Activated gamma-delta T cell treated with anti-CD3 and anti-CD28 coated beads, Interleukin-2, amount 50 U/mL, for 16 hours (primary cell): ENCODE measurements at regions not wholly inside any gene's neighbourhood (a gene's known extent, or its start where the extent isn't known, plus 50 kb on each side); places are given as distances from the start of the nearest gene placed in this dataset.
"Not testable (repeated sequence)": the region's sequence is repeated elsewhere in the genome, so short reads cannot be mapped to it uniquely, and the experiment has no call there.

Experiments
- DNase-seq: peaks from one replicate; pipeline ENCODE4 v3.0.0-alpha.2; 2020; ENCODE audit warnings: low read depth

DNA sequence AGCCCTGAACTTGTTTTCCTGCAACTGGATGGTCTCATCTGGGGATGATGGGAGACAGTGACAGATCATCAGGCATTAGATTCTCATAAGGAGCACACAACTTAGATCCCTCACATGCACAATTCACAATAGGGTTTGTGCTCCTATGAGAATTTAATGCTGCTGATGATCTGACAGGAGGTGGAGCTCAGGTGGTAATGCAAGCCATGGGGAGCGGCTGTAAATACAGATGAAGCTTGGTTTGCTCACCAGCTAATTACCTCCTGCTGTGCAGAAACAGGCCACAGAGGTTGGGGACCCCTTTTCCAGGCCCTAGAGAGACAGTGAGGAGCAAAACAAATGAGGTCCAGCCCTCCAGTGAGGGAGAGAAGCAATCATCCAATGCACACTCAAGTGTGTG, 168.6 kb downstream of the RGS9 start:
- DNase-seq = no peak

DNA sequence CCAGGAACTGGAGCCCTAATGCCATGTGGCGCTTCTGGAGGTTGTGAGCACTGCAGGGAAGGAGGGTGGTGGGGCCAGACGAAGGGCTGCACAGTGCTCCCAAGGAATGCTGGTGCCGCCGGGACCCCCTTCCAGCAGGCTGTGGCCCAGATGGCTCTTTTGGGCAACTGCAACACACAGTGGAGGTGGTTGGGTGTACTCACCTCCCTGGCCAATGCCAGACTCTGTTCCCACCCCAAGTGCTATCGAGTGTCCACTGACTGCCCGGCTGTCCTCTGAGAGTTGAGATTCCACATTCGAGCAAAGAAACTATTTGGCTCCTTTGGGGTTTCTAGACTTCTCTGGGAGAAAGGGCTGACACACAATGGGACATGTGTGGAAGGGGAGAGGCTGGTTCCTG, 167.9 kb downstream of the RGS9 start:
- no peak for DNase-seq

DNA sequence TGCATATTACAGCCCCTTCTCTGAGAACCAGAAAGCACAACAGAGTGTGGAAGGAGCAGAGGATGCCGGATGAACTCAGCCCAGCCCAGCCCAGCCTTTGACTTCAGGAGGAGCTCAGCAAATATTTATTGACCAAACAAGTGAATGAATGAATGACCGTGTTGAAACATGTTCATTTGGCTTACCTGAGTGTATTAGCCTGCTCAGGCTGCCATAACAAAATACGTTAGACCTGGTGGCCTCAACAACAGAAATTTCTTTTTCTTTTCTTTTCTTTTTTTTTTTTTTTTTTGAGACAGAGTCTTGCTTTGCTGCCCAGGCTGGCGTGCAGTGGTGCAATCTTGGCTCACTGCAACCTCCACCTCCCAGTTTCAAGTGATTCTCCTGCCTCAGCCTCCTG, 164.7 kb downstream of the RGS9 start:
- not testable (repeated sequence) for DNase-seq

DNA sequence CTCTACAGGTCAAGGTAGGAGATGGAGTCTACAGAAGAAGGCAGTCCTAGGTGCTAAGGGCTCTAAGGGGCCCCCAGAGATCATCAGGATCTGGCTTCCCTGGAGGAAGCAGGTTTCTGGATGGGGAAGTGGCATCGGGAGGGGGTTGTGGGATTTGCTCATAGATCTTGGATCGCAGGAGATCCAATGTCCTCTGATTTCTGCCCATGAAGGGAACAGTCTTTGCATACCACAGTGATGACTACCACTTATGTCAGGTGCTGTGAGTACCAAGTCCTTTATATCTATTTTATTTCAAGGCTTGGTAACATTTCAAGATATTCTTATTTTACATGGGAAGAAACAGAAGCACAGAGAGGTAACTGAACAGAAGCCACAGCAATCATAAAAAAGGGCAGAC, 164.0 kb downstream of the RGS9 start:
- no peak for DNase-seq

DNA sequence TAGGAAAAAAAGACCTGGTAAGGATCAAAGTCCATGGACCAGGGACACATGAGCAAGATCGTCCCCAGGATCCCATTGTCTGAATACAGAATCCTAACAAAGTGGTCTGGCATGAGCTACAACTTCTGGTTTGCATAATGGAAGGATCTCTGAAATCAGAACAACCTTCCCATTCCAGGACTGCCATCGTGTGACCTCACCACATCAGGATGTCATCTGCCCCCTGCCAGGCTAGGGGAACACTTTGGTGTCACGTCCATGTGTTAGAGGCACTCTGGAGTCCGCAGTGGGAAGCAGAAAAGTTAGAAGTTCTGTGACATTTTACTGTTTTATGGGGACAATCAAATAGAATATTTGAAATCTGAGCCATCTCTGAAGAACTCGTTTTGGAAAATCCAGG, 160.7 kb downstream of the RGS9 start:
- DNase-seq = no peak

DNA sequence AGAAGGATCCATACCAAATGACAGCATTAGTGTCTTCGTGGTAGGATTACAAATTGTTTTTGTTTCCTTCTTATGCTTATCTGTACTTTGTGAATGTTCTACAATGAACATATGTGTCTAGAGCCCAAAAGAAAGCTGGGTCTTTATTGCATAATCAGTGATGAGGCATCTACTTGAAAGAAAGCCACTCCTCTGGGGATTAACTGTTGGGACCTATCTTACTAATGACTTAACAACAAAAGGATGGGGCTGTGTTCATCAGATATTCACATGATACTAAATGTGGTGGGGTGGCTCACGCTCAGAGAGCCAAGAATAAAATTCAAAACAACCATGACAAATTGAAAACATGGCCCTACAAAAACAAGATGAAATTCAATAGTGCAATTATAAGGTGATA, 160.2 kb downstream of the RGS9 start:
- DNase-seq = no peak

DNA sequence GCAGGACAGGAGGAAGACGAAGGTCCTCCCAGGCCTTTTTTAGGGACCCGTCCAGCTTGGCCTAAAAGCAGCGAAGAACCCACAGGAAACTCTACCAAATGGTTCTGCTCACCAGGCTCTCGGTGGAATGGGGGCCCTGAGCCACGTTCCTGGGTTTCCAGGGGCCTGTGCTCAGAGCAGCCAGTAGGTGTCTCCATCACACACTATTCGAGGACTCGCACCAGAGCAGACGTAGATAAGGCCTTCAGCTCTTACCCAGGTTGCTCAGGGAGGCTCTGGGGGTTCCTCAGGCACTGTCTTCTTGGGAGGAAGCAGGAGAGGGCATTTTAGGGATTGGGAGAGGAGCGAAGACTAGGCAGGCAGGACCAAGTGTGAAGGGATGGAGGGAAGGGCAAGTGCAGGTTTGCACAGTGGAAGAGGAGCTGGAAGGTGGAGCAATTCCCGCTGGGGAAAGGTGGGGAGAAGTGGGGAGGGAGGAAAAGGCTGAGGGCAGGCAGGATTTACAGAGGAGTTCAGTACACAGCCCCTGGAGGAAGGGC, 157.1 kb downstream of the RGS9 start:
- peak; percentile 19 for DNase-seq

DNA sequence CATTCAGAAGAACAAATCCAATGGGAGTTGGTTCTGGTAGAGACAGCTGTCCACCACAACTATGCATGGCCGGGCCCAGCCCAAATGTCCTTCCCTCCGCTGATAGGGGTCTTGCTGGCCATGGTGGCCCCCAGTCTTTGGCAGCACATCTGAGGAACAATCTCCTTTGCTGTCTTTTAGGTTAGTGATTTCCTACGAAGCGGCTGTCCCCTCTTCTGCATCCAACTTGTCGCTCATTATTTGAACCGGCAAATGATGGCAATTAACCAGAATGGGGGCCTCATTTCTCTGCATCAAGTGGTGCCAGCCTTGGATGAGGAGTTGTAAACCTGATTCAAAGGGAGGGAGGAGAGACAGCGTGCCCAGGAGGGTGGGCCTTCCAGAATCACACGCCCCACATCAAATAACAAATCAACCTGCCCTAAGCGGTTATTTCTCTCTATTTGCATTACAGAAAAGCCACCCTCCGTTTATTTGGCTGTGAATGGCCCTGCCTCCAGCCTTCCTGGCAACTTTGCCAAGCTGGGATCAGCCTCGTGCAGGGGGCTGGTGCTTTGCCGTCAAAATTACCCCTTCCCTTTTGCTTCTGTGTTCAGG, 156.5 kb downstream of the RGS9 start:
- no peak for DNase-seq

DNA sequence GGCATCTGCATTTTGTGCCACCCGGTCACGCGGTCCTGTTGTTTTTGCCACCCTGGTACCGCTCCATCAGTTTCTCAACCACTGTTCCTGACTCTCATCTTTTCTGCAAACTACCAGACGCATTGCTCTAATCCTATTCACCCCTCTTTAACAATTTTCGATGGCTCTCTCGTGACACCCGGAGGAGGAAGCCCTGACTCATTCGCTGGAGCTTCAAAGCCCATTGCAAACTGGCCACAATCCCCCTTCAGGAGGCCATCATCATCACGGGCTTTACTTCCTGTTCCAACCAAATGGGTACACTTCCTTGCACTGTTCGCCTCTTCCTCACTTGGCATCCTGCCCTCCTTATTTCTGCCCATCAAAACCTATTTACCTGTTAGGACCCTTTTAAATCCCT, 155.3 kb downstream of the RGS9 start:
- no peak for DNase-seq

DNA sequence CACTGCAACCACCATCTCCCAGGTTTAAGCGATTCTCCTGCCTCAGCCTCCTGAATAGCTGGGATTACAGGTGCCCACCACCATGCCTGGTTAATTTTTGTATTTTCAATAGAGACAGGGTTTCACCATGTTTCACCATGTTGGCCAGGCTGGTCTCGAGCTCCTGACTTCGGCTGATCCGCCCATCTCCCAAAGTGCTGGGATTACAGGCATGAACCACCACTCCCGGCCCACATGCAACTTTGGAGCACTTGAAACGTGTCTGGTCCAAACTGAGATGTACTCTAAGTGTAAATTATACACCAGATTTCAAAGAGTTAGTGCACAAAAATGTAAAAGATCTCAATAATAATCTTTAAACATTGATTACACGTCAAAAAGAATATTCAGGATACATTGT, 154.1 kb downstream of the RGS9 start:
- DNase-seq = not testable (repeated sequence)

DNA sequence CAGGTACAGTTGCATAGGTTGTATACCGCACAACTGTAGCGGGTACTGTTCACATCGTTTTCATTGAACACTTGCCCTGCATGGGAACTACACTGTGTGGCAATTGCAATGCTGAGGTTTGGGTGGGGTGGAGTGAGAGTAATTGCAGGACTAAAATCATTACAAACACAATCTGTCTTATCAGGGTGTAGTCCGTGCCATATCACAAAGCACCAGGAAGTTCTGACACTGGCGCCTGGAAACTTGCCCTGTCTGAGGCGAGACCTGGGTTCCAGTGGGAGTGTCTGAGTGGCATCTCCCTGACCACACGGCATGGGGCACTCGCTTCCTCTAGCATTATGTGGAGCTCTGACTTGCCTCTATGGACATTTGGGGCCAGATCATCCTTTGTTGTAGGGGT, 153.4 kb downstream of the RGS9 start:
- no peak for DNase-seq

DNA sequence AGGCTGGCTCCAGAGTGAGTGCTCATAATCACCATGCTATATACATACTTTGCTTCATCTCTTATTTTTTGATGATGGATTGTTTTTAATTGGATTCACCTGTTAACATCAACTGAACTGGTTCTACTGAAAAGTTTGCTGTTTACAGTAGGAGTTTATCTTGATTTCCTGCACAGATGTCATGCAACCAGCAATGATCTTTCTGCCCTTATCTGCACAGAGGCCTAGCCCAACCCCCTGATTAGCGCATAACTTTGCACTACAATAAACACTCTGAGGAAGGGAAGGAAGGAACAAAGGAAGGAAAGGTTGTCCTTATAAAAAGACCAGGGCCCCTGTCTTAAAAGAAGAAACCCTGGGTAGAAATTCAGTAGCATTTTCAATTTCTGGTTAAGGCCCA, 152.9 kb downstream of the RGS9 start:
- DNase-seq = no peak

DNA sequence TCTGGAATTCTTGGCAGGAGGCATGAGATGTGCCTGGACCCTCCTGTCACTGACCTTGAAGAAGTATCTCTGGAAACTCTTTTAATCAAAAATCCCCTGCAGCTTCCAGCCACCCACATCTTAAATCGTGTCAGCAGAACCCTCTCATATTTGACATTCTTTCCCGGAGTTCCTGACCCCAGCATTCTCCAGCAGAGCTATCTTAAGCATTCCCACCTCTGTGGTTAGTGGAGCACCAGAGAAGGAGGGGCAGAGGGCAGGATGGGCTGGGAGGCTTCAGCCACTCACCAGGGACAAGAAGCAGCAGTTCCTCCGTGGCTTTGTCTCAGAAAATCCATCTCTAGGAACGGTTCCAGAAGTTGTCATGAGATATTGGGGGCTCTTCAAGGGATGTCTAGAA, 149.9 kb downstream of the RGS9 start:
- no peak for DNase-seq

DNA sequence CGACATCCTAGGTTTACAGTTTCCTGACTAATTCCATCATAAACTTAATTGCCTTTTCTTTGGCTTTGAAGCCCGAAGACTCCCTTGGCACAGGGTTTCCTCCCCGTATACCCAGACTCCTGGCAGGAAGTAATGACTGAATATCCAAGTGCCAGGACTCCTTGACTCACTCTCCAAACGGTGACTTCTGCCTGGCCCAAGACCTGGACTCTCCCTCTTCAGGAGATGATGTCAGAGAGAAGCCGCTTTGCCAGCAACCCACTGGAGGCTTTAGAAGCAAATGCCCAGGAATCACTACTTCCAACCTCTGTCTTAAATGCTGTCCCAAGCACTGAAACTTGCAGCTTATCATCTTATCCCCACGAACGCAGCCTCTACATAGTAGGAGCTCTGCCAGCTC, 146.5 kb downstream of the RGS9 start:
- no peak for DNase-seq

DNA sequence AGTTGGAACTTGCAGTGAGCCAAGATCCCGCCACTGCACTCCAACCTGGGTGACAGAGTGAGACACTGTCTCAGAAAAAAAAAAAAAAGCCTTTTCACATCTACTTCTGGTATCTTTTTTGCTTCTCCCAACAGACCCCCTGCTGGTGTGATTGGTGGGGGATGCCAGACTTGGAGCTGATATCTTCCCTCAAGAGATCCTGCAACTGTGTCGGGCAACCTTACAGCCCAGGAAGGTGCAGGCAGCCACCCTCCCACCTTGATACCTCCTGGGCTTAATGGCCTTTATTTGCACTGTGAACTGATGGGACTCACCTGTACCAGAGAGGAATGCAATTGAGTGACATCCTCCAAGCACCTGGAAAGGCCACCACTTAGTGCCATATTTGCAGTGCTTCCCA, 142.3 kb downstream of the RGS9 start:
- DNase-seq = no peak

DNA sequence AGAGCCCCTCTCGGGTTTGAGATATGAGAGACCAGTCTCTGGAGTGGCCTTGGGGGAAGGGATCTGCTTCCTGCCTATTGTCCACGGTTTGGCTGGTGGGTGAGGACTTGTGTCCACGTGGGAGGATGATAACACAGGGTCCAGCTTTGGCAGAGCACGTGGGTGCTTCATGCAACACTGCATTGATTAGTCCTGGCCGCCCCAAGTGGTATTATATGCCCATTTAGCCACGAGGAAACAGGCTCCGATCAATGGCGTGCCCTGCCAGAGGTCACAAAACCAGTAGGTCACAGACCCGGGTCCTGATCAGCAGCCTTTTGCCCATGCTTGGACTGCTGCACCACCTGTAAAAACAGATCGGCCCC, 141.6 kb downstream of the RGS9 start:
- DNase-seq = no peak

DNA sequence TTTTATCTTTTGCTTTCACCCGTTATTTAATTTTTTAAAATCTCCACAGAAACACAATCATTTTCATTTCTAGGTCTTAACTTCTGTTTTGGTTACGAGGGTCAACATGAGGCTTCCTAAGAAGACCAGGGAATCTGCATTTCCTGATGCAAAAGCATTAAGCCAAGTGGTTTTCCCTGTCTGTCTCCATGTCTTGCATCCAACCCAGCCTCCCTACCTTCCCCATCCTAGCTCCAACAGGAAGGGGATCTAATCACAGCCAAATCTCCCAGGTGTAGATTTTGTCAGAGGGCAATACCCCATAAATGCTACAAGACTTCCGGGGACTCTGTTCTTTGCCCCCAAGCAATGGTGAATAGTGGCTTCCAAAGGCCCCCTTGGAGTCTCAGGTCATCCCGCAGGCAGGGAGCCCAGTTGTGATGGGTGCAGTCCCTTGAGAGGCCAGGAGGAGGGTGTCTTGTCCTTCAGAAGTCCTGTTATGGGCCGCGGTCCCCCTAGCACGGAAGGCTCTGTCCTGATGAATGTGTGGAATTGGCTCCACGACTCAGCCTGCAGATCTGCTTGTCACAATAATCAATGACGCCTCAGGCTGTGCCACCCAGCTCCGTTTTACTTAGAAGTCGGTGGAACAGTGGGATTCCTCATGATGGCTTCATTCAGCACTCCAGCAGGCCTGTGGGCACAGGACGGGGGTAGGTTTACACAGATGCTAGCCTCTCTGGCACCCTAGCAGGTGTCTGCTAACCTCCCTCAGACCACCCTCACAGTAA, 141.1 kb downstream of the RGS9 start:
- DNase-seq = no peak

DNA sequence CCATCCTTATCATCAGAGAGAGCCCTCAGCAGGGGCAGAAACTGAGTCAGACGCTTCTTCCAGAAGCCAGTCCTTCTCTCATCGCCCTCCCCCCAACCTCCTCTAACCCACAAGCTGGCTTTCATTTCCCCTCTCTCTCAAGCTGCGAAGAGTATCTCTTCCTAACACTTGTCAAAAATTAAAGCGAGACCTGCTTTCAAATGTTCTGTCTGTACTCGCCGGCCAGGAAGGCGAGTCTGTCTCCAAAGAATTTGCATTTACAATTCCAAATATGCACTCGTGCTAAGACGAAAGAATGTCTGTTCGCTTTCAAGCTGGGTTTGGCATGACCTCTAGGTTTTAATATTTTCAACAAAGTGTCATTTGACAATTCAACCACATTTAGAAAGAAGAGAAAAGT, 140.4 kb downstream of the RGS9 start:
- DNase-seq = no peak
